BE2C (cell line): ENCODE measurements at regions not wholly inside any gene's neighbourhood (a gene's known extent, or its start where the extent isn't known, plus 50 kb on each side); places are given as distances from the start of the nearest gene placed in this dataset.

ENCODE experiments used
- DNase-seq: peaks from one replicate; pipeline ENCODE4 v3.0.0-alpha.2; 2020
- H3K27me3 ChIP-seq: fragments of 250-450 bp; sonication (Bioruptor Pico); 2 replicates; pipeline ENCODE4 v1.5.1; 2020; ENCODE audit warnings: mild to moderate bottlenecking
- H3K36me3 ChIP-seq: fragments of 250-450 bp; sonication (Bioruptor Pico); 2 replicates; pipeline ENCODE4 v1.5.1; 2020; ENCODE audit warnings: mild to moderate bottlenecking
- H3K4me1 ChIP-seq: fragments of 250-450 bp; sonication (Bioruptor Pico); 2 replicates; pipeline ENCODE4 v1.5.1; 2020
- H3K4me3 ChIP-seq: 2 replicates; pipeline ENCODE4 v1.5.1; 2011; ENCODE audit warnings: low read depth, low read length
- H3K9me3 ChIP-seq: fragments of 250-450 bp; sonication (Bioruptor Pico); 2 replicates; pipeline ENCODE4 v1.5.1; 2020
- CTCF ChIP-seq: IDR thresholded peaks from 2 replicates; pipeline ENCODE4 v1.5.1; 2012; ENCODE audit warnings: mild to moderate bottlenecking, low read depth, low read length

DNA sequence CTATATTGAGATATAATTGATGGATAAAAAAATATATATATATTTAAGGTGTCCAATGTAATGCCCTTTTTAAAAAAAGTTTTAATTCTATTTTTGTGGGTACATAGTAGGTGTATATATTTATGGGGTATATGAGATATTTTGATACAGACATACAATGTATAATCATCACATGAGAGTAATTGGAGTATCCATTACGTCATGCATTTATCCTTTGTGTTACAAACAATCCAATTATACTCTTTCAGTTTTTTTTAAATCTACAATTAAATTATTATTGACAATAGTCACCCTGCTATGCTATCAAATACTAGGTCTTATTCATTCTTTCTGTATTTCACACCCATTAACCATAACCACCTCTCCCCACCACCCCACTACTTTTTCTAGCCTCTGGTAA lies 66.3 kb upstream of the DIPK2B start:
- Histone ChIP-seq H3K4me3 (no peak overlapping the region), H3K36me3 (no peaks in the 10 kb centered on the region), H3K27me3 (no peaks in the 10 kb centered on the region), H3K4me1 (no peaks in the 10 kb centered on the region), H3K9me3 (no peaks in the 10 kb centered on the region)
- TF ChIP-seq CTCF, result no peak
- DNase-seq, result no peak

DNA sequence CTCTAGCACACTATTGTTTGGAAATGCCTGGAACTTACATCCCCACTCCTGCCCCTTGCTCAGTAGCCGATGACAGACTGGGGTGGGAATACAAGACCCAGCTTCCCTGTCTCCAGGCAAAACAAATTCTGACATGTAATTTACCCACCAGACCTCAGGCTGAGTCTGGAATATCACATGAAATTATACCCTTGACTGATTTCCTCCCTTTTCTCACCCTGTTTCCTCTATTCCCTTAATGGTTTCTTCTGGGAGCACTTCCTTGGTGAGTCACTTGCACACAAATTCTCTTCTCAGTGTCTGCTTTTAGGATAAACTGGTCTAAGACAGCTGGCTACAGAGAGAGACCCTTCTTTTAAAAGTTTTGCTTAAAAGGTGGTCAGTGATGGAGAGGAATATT lies 65.8 kb upstream of the DIPK2B start:
- Histone ChIP-seq H3K27me3 (no peaks in the 10 kb centered on the region), H3K36me3 (no peaks in the 10 kb centered on the region), H3K4me1 (no peaks in the 10 kb centered on the region), H3K9me3 (no peaks in the 10 kb centered on the region), H3K4me3 (no peak overlapping the region)
- DNase-seq, result no peak
- TF ChIP-seq CTCF, result no peak

DNA sequence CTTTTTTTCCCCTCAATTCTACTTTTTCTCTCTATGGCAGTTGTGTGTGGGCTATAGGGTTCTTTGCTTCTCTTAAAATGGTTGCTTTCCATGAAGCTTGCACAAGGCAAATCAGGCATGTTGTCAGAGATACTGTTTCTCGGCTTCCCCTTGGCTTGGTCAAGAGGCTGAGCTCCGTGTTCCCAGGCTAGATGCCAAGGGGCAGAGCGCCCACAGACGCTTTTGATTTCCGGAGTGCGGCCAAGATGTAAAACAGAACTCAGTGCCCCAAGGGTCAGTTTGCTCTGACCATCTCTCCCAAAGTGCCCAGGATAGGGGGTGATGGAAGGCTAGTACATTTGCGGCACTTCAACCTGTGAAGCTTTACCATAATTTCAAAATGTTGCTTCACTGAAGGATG lies 64.2 kb upstream of the DIPK2B start:
- Histone ChIP-seq H3K27me3 (no peaks in the 10 kb centered on the region), H3K4me1 (no peaks in the 10 kb centered on the region), H3K9me3 (no peaks in the 10 kb centered on the region), H3K4me3 (no peak overlapping the region), H3K36me3 (no peaks in the 10 kb centered on the region)
- DNase-seq, result no peak
- TF ChIP-seq CTCF, result no peak

DNA sequence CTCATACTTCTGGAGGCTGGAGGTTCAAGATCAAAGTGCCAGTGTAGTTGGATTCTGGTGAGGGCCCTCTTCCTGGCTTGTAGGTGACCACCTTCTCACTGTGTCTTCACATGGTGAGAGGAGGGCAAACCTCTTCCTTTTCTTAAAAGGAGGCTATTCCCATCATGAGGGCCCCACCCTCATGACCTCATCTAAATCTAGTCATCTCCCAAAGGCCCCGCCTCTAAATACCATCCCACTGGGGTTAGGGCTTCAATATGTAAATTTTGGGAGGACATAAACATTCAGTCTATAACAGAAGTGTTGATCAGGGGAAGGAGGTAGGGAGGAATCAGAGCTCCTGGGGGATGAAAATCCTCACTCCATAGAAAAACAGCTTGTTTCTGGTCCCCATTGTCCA lies 60.8 kb upstream of the DIPK2B start:
- no peaks in the 10 kb centered on the region for H3K36me3 ChIP-seq
- no peak for TF ChIP-seq CTCF
- no peak for DNase-seq
- no peak overlapping the region for H3K4me3 ChIP-seq
- H3K4me1 ChIP-seq, result no peaks in the 10 kb centered on the region
- no peaks in the 10 kb centered on the region for H3K27me3 ChIP-seq
- no peaks in the 10 kb centered on the region for H3K9me3 ChIP-seq

DNA sequence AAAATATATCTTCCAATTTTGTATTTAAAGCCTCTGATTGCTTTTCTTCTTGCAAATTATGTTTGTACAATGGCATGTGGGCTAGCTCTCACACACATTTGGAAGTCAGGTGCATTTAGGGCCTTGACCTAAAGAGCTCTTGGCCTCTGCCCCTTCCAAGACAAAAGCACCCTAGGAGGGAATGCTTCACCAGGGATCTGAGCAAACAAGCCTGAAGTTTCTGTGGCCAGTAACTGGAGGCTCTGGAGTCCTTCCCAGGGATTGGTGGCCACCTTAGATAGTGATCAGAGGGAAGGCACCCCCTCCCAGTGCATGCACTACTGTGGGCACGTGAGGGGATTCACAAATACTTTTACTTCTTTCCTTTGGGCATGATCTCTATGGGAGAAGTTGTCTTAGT lies 60.3 kb upstream of the DIPK2B start:
- H3K4me3 ChIP-seq, result no peak overlapping the region
- H3K4me1 ChIP-seq, result no peaks in the 10 kb centered on the region
- no peak for TF ChIP-seq CTCF
- H3K9me3 ChIP-seq, result no peaks in the 10 kb centered on the region
- no peak for DNase-seq
- H3K36me3 ChIP-seq, result no peaks in the 10 kb centered on the region
- no peaks in the 10 kb centered on the region for H3K27me3 ChIP-seq

DNA sequence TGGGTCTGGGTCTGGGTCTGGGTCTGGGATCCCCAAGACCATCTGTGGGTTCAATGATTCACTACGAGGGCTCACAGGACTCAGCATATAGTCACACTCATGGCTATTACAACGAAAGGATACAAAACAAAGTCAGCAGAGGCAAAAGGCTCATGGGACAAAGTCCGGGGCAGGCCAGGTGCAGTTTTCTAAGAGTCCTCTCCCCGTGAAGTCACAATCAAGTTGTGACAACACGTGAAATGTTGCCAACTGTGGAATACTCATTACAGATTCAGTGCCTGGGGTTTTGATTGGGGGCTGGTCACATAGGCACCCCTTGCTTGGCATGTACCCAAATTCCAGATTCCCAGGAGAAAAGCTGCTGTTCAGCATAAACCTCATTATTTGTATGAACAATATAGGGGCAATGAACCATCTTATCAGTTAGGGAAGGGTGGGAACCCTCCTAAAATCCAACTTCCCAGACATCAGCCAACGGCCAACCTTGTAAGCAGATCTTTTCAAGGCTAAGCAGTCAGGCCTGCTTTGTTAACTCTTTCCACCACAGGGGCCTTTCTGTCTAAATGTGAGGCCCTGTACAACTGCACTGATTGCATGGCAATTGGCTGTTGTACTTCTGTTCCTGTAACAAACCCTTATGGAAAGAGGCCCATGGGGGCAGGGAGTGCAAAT lies 58.2 kb upstream of the DIPK2B start:
- no peaks in the 10 kb centered on the region for H3K27me3 ChIP-seq
- H3K4me1 ChIP-seq, result no peaks in the 10 kb centered on the region
- H3K36me3 ChIP-seq, result no peaks in the 10 kb centered on the region
- H3K9me3 ChIP-seq, result no peaks in the 10 kb centered on the region
- no peak for TF ChIP-seq CTCF
- H3K4me3 ChIP-seq, result no peak overlapping the region
- no peak for DNase-seq
